Esophagus muscularis mucosa (tissue), 4 donors: ENCODE measurements at regions not wholly inside any gene's neighbourhood (a gene's known extent, or its start where the extent isn't known, plus 50 kb on each side); places are given as distances from the start of the nearest gene placed in this dataset.
A peak's percentile ranks its signal among the peaks of the same experiment; 100 is the strongest.
"Not testable (repeated sequence)": the region's sequence is repeated elsewhere in the genome, so short reads cannot be mapped to it uniquely, and the experiment has no call there.

Experiments
- DNase-seq: peaks from one replicate; pipeline ENCODE4 v3.0.0-alpha.2; 2017; ENCODE audit errors: extremely low spot score
- H3K27ac ChIP-seq, 4 donors: fragments of 200-600 bp; sonication (generic); replicated peaks in 1 of 4; 1 replicate in 3 of 4; 2 replicates in 1 of 4; pipeline ENCODE4 v1.5.1; 2016 to 2019; ENCODE audit warnings: mild to moderate bottlenecking in 1 of 4
- H3K27me3 ChIP-seq, 4 donors: fragments of 200-600 bp; sonication (generic); one replicate each; pipeline versions ENCODE4 v1.5.1 to v1.6.0; 2016 to 2019
- H3K36me3 ChIP-seq, 4 donors: fragments of 200-600 bp; sonication (generic); one replicate each; pipeline ENCODE4 v1.5.1; 2016 to 2019
- H3K4me1 ChIP-seq, 4 donors: fragments of 200-600 bp; sonication (generic); one replicate each; pipeline ENCODE4 v1.5.1; 2016 to 2019
- H3K4me3 ChIP-seq, 4 donors: fragments of 200-600 bp; sonication (generic); 1 replicate in 2 of 4; 2 replicates in 2 of 4; pipeline ENCODE4 v1.5.1; 2016 to 2019; ENCODE audit warnings: mild to moderate bottlenecking in 4 of 4, moderate library complexity in 1 of 4
- H3K9me3 ChIP-seq, 4 donors: fragments of 200-600 bp; sonication (generic); 1 replicate in 3 of 4; 2 replicates in 1 of 4; pipeline ENCODE4 v1.5.1; 2016 to 2019
- EP300 ChIP-seq: sonication (generic); formaldehyde crosslinking; IDR thresholded peaks from one replicate; pipeline ENCODE4 v1.6.1; 2017; ENCODE audit warnings: antibody characterized with exemption
- POLR2A ChIP-seq: fragments of 450-650 bp; IDR thresholded peaks from one replicate; pipeline ENCODE4 v1.6.1; 2017; ENCODE audit warnings: antibody characterized with exemption, moderate library complexity, mild to moderate bottlenecking, low read depth
- POLR2AphosphoS5 ChIP-seq, 2 donors: sonication (generic); formaldehyde crosslinking; IDR thresholded peaks; one replicate each; pipeline ENCODE4 v1.6.1; 2017; ENCODE audit warnings: antibody characterized with exemption in 2 of 2
- WGBS: methylation state at CpG from one replicate; pipeline ENCODE4 v1.1.5; 2018; 5-methylcytosine and 5-hydroxymethylcytosine counted together
- intact Hi-C: fragments of 100-400 bp; cut with DNase I; formaldehyde crosslinking; loops from one replicate; pipeline ENCODE4 v1.15.1; 2023
- TF ChIP-seq, protein P1 (sequence below), 3 experiments: fragments of 200-600 bp in 2 of 3; fragments of 450-650 bp in 1 of 3; sonication (generic) in 2 of 3; IDR thresholded peaks; one replicate each; pipeline ENCODE4 v1.5.1; 2017 to 2019; ENCODE audit warnings: antibody characterized with exemption in 3 of 3, mild to moderate bottlenecking in 2 of 3, moderate library complexity in 1 of 3

DNA sequence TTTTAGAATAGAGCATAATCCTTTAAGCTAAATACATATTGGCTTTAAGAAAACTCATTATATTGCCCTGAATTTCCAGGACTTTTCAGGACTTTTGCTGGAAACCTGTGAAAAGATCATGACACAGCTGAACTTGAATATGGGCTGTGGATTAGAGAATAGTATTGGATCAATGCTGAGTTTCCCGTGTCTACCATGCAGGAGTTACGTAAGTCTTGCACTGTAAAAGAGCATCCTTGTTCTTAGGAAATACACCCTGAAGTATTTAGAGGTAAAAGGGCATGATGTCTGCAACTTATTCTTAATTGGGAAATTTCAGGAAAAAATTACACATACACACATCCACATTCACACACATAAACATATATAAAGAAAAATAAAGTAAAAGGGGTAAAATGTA is 82.1 kb downstream of the ZFP36L2 start:
- TF ChIP-seq EP300 = no peak
- TF ChIP-seq, protein P1, sequence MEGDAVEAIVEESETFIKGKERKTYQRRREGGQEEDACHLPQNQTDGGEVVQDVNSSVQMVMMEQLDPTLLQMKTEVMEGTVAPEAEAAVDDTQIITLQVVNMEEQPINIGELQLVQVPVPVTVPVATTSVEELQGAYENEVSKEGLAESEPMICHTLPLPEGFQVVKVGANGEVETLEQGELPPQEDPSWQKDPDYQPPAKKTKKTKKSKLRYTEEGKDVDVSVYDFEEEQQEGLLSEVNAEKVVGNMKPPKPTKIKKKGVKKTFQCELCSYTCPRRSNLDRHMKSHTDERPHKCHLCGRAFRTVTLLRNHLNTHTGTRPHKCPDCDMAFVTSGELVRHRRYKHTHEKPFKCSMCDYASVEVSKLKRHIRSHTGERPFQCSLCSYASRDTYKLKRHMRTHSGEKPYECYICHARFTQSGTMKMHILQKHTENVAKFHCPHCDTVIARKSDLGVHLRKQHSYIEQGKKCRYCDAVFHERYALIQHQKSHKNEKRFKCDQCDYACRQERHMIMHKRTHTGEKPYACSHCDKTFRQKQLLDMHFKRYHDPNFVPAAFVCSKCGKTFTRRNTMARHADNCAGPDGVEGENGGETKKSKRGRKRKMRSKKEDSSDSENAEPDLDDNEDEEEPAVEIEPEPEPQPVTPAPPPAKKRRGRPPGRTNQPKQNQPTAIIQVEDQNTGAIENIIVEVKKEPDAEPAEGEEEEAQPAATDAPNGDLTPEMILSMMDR (IDR thresholded peaks at IDR 0.05) = no peak
- no peak for TF ChIP-seq POLR2AphosphoS5 (IDR thresholded peaks at IDR 0.05)
- TF ChIP-seq POLR2A = no peak
- H3K9me3 ChIP-seq = no peaks in the 10 kb centered on the region
- no peak overlapping the region for H3K4me3 ChIP-seq
- peaks cover 0 to 13% (median 8%) of the 10 kb centered on the region in 4 donors for H3K4me1 ChIP-seq
- no peak overlapping the region for H3K27ac ChIP-seq
- 83% methylated on average over 2 of the region's 2 CpGs for WGBS
- no peaks in the 10 kb centered on the region for H3K36me3 ChIP-seq
- no peak for DNase-seq
- H3K27me3 ChIP-seq = no peaks in the 10 kb centered on the region
- intact Hi-C loops = no loop called here

- Histone ChIP-seq H3K36me3 (no peaks in the 10 kb centered on the region), H3K4me1 (peaks cover 0 to 13% (median 8%) of the 10 kb centered on the region in 4 donors), H3K4me3 (no peak overlapping the region), H3K27ac (no peak overlapping the region), H3K27me3 (no peaks in the 10 kb centered on the region), H3K9me3 (no peaks in the 10 kb centered on the region)
- intact Hi-C loops = no loop called here
- DNase-seq = no peak
- WGBS = 86% methylated on average over 8 of the region's 8 CpGs
- TF ChIP-seq POLR2A = no peak
- no peak for TF ChIP-seq POLR2AphosphoS5 (IDR thresholded peaks at IDR 0.05)
- TF ChIP-seq EP300 = no peak
- TF ChIP-seq, protein P1 (IDR thresholded peaks at IDR 0.05) = no peak
Observed at GRCh38 chr2:43143756-43144155, 82.7 kb downstream of the ZFP36L2 start.

GRCh38 chr2:43142921-43143438 is 83.4 kb downstream of the ZFP36L2 start:
- Histone ChIP-seq H3K4me3 (no peak overlapping the region), H3K27me3 (no peaks in the 10 kb centered on the region), H3K9me3 (no peaks in the 10 kb centered on the region), H3K27ac (no peak overlapping the region), H3K36me3 (no peaks in the 10 kb centered on the region), H3K4me1 (peaks cover 0 to 13% (median 8%) of the 10 kb centered on the region in 4 donors)
- no peak for TF ChIP-seq POLR2A
- intact Hi-C loops = no loop called here
- WGBS = 97% methylated on average over 5 of the region's 7 CpGs
- no peak for DNase-seq

DNA sequence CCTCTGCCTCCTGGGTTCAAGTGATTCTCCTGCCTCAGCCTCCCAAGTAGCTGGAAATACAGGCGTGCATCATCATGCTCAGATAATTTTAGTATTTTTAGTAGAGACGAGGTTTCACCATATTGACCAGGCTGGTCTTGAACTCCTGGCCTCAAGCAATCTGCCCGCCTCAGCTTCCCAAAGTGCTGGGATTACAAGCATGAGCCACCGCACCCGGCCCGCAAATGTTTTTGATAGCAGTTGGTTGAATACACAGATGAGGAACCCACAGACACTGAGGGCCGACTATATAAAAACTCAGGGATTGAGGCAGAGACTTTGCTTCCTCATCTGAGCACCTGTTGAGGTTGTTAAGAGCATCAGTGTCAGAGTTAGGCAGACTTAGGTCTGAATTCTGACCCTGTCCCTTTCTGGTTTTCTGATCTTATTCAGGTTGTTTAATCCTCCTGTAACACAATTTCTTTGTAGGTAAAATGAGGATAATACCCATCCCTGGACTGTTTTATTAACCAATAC is 84.7 kb downstream of the ZFP36L2 start:
- intact Hi-C loops, DNase-seq: not testable (repeated sequence)
- 93% methylated on average over 6 of the region's 7 CpGs for WGBS

DNA sequence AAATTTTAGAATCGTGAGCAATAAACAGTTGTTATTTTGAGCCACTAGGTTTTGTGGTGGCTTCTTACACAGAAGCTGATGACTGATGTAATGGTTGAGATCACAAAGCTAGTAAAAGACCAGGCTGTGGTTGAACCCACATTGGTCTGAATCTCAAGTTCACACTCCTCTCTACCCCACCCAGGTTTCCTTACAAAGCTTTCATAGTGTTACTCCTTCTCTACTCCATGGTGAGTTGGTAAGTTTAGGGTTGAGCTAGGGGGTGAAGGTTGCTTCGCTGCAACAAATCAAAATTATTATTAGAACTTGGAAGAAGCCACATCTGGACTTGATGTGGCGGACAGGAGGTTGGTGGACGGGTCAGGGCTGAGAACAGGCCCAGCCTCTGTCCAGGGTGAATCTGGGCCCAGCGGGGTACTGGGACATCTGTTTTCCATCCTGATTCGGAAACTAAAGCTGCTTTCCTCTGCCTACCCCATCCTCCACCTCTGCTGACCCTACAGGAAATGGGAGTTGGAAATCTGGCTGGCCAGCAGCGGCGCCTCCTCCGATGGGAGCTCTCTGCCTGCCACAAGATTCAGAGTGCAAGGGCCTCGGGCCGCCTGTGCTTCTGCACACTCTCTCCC is 86.3 kb downstream of the ZFP36L2 start:
- no peak for TF ChIP-seq EP300
- TF ChIP-seq, protein P1 (IDR thresholded peaks at IDR 0.05) = no peak
- Histone ChIP-seq H3K27me3 (no peaks in the 10 kb centered on the region), H3K36me3 (no peaks in the 10 kb centered on the region), H3K27ac (peak overlapping the region in 3 of 4 donors; percentile 7 to 38 (median 10)), H3K4me1 (peaks cover 8 to 25% (median 14%) of the 10 kb centered on the region in 4 donors), H3K9me3 (no peaks in the 10 kb centered on the region), H3K4me3 (no peak overlapping the region)
- intact Hi-C loops = loop anchor here (10.0 kb wide), 2 partner anchors 315 to 355 kb away; no protein-coding TSS in a partner anchor
- DNase-seq = no peak
- 76% methylated on average over 11 of the region's 11 CpGs for WGBS

More for the DNA sequence above, 84.7 kb downstream of the ZFP36L2 start:
- H3K27me3 ChIP-seq, H3K9me3 ChIP-seq, H3K4me3 ChIP-seq, H3K27ac ChIP-seq, H3K36me3 ChIP-seq: not testable (repeated sequence)
- H3K4me1 ChIP-seq = peaks cover 0 to 13% (median 8%) of the 10 kb centered on the region in 4 donors
